GM20000 (cell line): ENCODE measurements at regions not wholly inside any gene's neighbourhood (a gene's known extent, or its start where the extent isn't known, plus 50 kb on each side); places are given as distances from the start of the nearest gene placed in this dataset.
A peak's percentile ranks its signal among the peaks of the same experiment; 100 is the strongest.

Experiments used
- DNase-seq: peaks from one replicate; pipeline ENCODE4 v3.0.0; 2012; ENCODE audit warnings: low spot score
- CTCF ChIP-seq: IDR thresholded peaks from 2 replicates; pipeline ENCODE4 v1.5.1; 2012; ENCODE audit warnings: mild to moderate bottlenecking, control low read depth; ENCODE audit errors: extremely low read depth, missing control alignments

- peak; percentile 6 for DNase-seq
- TF ChIP-seq CTCF = no peak
These were observed 344.3 kb upstream of the KCNH7 start for GRCh38 chr2:163182764-163183354.

DNA sequence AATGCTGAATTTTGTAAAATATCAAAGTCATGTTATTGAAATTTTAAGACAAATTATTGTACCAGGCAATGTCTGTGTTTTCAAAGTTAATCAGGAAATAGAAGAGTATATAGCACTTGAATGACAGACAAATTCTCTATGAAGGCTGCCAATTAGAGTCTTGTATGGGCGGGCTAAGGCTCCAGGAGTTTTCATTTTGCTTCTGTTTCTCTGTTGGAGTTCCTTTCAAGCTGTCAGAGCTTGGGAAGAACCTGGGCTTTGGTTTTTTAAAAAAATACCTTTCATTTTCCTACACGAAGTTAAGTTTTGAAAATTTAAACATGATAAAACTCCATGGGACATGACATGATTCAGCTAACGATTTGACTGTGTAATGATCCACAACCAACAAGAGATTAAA, 339.0 kb upstream of the KCNH7 start:
- TF ChIP-seq CTCF = no peak
- DNase-seq = no peak

DNA sequence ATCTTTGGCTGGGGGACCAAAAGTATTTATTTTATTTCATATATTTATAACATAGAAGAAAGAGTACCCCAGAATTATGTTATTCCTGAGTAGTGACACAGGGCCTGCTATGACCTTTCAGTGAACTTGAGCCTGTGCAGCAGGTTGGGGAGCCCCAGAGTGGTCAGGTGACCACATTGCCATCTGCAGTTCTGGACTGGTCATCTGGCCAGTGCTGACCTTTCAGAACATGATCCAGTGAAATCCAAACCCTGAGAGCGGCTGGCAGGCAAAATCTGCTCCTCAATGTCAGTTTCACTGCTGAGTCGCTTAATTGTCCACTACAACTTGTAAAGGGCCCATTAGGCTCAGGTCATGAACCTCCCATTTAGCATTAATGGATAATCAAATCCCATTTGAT, 336.7 kb upstream of the KCNH7 start:
- no peak for TF ChIP-seq CTCF
- DNase-seq = no peak

GRCh38 chr2:163173591-163173990, 335.0 kb upstream of the KCNH7 start:
- no peak for DNase-seq
- TF ChIP-seq CTCF = no peak

- no peak for DNase-seq
- no peak for TF ChIP-seq CTCF
These were observed 333.4 kb upstream of the KCNH7 start for GRCh38 chr2:163171786-163172530.

GRCh38 chr2:163157891-163158496, 319.4 kb upstream of the KCNH7 start:
- no peak for TF ChIP-seq CTCF
- no peak for DNase-seq

DNA sequence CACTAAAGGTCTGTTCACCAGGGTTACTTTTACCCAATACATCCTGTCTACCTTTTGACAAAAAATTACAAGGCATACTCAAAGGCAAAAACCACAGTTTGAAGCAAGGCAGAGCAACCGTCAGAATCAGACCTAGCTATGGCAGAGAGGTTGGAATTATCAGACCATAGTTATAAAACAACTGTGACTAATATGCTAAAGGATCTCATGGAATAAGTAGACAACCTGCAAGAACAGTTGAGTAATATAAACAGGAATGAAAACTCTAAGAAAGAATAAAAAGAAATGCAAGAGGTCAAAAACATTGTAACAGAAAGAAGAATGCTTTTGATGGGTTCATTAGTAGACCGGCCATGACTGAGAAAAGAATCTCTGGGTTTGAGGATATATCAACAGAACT, 318.8 kb upstream of the KCNH7 start:
- no peak for TF ChIP-seq CTCF
- no peak for DNase-seq
